ENCODE measurements at regions not wholly inside any gene's neighbourhood (a gene's known extent, or its start where the extent isn't known, plus 50 kb on each side); places are given as distances from the start of the nearest gene placed in this dataset.

DNA sequence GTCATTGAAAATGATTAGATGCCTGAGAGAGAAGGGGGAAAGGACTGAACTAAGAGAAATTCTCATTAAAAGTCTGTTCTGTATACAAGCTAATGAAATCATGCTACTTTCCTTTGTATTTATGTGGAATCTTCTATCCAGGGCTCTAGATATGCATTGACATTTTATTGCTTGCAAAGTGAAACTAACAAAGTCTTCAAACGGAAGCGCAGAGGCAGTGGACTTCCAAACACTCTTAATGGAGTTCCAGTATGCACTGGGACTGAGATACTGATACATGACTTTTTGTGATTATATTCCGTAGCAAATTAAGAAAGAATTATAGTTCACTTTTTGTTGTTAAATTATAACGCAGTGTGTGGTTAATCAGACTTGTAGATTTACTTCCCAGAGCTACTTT is 166.8 kb upstream of the TBX20 start:
- TF ChIP-seq, protein P1, sequence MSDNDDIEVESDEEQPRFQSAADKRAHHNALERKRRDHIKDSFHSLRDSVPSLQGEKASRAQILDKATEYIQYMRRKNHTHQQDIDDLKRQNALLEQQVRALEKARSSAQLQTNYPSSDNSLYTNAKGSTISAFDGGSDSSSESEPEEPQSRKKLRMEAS (IDR thresholded peaks at IDR 0.05): no peak
- no peak for TF ChIP-seq EP300 (IDR thresholded peaks at IDR 0.05; ENCODE audit: borderline replicate concordance)
- no peak for TF ChIP-seq CREB1 (IDR thresholded peaks at IDR 0.05; ENCODE audit: low read depth)
- no peak for TF ChIP-seq TAF1 (IDR thresholded peaks at IDR 0.05; ENCODE audit: low read depth)
- TF ChIP-seq, protein P2, sequence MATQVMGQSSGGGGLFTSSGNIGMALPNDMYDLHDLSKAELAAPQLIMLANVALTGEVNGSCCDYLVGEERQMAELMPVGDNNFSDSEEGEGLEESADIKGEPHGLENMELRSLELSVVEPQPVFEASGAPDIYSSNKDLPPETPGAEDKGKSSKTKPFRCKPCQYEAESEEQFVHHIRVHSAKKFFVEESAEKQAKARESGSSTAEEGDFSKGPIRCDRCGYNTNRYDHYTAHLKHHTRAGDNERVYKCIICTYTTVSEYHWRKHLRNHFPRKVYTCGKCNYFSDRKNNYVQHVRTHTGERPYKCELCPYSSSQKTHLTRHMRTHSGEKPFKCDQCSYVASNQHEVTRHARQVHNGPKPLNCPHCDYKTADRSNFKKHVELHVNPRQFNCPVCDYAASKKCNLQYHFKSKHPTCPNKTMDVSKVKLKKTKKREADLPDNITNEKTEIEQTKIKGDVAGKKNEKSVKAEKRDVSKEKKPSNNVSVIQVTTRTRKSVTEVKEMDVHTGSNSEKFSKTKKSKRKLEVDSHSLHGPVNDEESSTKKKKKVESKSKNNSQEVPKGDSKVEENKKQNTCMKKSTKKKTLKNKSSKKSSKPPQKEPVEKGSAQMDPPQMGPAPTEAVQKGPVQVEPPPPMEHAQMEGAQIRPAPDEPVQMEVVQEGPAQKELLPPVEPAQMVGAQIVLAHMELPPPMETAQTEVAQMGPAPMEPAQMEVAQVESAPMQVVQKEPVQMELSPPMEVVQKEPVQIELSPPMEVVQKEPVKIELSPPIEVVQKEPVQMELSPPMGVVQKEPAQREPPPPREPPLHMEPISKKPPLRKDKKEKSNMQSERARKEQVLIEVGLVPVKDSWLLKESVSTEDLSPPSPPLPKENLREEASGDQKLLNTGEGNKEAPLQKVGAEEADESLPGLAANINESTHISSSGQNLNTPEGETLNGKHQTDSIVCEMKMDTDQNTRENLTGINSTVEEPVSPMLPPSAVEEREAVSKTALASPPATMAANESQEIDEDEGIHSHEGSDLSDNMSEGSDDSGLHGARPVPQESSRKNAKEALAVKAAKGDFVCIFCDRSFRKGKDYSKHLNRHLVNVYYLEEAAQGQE (IDR thresholded peaks at IDR 0.05; ENCODE audit: low read depth): no peak
- TF ChIP-seq CEBPB (IDR thresholded peaks at IDR 0.05): no peak
